DMS153 treated with DMSO at 0.1 percent for 48 hours (cell line): ENCODE measurements at regions not wholly inside any gene's neighbourhood (a gene's known extent, or its start where the extent isn't known, plus 50 kb on each side); places are given as distances from the start of the nearest gene placed in this dataset.
"Not testable (repeated sequence)": the region's sequence is repeated elsewhere in the genome, so short reads cannot be mapped to it uniquely, and the experiment has no call there.

Experiments
- DNase-seq: peaks from one replicate; lab custom pipeline; 2025; ENCODE audit not compliant: unreplicated experiment; lab: John Stamatoyannopoulos, UW

- no peak for DNase-seq
These were observed 193.6 kb downstream of the FAM43A start for GRCh38 chr3:194879126-194879877.

DNA sequence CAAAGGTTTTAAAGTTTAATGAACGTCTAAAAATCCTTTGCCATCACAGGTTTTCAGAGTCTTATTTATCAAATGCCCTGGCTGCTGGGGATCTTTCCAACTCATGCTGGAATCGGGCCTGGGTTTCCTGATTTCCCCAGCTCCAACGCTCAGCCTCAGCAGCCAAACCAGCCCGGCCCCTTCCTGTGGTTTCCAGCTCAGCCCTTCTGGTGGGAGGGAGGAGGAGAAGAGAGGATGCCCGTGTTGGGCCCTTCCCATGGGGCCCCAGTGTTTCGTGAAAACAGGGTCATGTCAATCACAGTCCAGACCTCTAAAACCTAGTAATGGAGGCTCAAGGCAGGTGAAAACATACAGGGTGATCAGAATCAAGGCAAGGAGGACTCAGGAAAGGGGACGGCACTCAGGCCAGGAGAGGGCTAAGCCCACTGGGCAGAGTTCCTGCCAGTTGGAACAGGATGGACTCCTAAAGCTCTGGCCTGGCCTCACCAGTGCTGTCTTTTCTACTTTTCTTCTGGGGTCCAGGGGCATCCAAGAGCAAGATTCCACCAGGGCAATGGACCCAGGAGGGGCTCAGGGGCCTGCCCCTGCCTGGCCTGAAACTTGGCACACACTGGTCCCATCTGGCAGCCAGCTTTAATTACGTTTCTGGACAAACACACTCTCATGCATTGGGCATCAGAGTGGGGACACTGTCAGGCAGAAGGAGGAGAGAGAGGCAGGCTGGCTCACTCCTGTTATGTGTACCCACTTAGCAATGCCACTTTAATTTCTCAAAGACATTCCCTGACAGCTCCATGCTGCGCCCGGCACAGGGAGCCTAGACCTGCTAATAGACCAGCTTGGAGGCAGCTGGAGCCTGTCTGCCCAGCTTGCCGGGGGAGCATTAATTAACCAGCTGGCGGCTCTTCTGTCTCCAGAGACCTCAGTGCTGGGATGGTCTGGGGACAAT is 194.6 kb downstream of the FAM43A start:
- no peak for DNase-seq

GRCh38 chr3:194880940-194881925 is 195.6 kb downstream of the FAM43A start:
- no peak for DNase-seq

GRCh38 chr3:194884649-194885315 is 199.1 kb downstream of the FAM43A start:
- no peak for DNase-seq

DNA sequence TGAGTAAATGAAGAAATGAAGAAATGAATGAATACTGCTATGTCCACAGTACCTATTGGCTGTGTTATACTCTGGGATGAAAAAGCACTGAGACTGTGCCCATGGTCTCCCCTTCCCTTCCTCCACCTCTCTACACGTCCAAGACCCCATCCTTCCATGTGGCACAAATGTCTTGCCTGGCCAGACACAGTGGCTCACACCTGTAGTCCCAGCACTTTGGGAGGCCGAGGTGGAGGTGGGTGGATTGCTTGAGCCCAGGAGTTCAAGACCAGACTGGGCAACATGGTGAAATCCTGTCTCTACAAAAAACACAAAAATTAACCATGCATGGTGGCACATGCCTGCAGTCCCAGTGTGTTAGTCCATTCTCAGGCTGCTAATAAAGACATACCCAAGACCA is 200.1 kb downstream of the FAM43A start:
- DNase-seq, result no peak

DNA sequence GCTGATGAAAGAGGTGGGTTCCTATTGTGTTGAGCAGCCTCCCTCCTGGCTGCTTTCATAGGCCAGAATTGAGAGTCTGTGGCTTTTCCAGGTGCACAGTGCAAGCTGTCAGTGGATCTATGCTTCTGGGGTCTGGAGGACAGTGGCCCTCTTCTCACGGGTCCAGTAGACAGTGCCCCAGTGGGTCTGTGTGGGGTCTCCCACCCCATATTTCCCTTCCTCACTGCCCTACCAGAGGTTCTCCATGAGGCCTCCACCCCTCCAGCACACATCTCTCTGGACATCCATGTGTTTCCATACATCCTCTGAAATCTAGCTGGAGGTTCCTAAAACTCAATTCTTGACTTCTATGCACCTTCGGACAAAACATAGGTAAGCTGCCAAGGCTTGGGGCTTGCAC is 201.2 kb downstream of the FAM43A start:
- no peak for DNase-seq

- not testable (repeated sequence) for DNase-seq
These were observed 202.4 kb downstream of the FAM43A start for GRCh38 chr3:194888062-194888461.

DNA sequence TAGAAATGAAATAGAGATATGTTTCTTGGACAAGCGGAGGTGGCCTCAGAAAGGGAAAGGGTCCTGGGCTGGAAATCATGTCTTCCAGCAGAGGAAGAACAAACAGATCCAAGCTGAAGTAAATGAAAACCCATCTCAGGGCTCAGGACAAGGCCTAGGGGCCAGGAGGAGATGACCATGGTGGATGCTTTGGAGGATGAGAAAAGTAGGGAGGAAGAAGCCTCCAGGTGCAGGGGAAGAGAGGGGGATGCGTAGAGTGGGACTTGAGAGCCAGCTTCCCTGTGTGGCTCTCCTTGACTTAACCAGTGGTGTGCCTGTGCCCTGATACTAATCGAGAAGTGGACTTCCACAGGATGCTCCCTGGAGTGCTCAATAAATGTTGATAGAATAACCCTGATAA is 203.2 kb downstream of the FAM43A start:
- DNase-seq, result no peak

DNA sequence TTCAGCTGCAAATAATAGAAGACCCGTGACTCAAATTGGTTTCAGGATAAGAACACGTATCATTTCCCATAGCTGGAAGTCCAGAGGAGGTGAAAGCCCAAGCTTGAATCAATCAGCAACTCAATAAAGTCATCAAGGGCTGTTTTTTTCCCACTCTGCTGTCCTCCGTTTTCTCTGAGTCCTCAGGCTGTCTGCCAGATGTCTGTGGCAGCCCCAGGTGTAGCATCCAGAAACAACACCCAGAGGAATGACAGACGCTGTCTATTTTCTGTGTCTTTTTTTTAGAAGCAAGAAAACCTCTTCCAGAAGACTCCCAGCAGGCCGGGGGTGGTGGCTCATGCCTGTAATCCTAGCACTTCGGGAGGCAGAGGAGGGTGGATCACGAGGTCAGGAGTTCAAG is 204.4 kb downstream of the FAM43A start:
- DNase-seq, result no peak

GRCh38 chr3:194893121-194893987 is 207.7 kb downstream of the FAM43A start:
- DNase-seq, result no peak

DNA sequence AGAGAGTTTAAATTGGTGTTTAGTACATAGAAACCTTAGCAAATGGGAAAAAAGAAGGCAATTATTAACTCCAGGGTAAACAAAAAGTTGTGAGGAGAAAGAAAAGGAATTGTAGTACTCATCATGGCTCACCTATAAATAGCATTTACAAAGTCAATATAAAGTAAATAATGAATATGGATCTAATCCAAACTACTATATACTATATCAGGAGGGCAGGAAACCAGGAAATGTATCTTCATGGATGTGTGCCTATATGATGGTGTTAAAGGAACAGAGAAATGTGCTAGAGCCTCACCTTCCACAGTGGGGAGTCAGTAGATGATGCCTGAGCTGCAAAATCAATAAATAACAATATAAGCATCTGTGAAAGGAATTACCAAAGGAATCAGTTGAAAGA is 208.9 kb downstream of the FAM43A start:
- DNase-seq, result no peak

DNA sequence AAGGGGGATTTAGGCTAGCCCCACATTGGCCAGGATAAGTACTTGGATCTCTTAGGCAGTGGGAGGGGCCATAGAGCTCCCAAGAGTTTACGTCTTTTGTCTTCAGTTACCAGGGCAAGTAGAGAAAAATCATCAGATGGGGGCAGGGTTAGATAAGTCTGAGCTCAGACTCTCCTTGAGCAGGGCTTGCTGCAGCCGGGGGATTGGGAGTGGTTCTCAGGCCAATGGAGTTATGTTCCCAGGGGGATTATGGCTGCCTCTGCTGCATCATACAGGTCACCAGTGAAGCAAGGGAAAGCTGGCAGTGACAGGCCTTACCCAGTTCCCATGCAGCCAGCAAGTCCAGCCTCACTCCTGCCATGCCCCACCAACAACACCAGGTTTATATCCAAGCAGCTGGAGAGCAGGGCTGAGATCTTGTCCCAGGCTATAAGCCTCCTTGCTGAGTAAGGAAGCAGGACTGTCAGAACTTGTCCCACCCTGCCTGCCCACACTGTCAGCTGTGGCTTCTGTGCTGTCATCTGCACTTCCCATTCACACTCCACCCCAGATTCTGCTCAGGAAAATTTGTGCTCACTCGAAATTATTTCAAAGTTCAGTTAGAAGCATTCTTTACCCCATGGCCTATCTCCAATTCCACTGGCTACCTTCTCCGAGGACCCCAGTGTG is 215.3 kb downstream of the FAM43A start:
- DNase-seq, result no peak

- DNase-seq, result not testable (repeated sequence)
These were observed 217.8 kb downstream of the FAM43A start for GRCh38 chr3:194903447-194903846.

DNA sequence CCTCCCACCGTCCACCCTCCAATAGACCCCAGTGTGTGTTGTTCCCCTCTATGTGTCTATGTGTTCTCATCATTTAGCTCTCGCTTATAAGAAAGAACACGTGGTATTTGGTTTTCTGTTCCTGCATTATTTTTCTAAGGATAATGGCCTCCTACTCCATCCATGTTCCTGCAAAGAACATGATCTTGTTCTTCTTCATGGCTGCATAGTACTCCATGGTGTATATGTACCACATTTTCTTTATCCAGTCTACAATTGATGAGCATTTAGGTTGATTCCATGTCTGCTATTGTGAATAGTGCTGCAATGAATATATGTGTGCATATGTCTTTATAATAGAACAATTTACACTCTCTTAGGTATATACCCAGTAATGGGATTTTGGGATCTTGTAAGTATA is 219.3 kb downstream of the FAM43A start:
- not testable (repeated sequence) for DNase-seq

GRCh38 chr3:194905696-194906095 is 220.0 kb downstream of the FAM43A start:
- no peak for DNase-seq

GRCh38 chr3:194906229-194906629 is 220.5 kb downstream of the FAM43A start:
- no peak for DNase-seq

- DNase-seq, result no peak
These were observed 221.4 kb downstream of the FAM43A start for GRCh38 chr3:194906970-194907629.

GRCh38 chr3:194907811-194908210 is 222.1 kb downstream of the FAM43A start:
- no peak for DNase-seq
